Renal cortical epithelial cell (primary cell): ENCODE measurements at regions not wholly inside any gene's neighbourhood (a gene's known extent, or its start where the extent isn't known, plus 50 kb on each side); places are given as distances from the start of the nearest gene placed in this dataset.
A peak's percentile ranks its signal among the peaks of the same experiment; 100 is the strongest.

Experiments
- DNase-seq: peaks from one replicate; pipeline ENCODE4 v3.0.0-alpha.2; 2011; ENCODE audit warnings: low read depth

DNA sequence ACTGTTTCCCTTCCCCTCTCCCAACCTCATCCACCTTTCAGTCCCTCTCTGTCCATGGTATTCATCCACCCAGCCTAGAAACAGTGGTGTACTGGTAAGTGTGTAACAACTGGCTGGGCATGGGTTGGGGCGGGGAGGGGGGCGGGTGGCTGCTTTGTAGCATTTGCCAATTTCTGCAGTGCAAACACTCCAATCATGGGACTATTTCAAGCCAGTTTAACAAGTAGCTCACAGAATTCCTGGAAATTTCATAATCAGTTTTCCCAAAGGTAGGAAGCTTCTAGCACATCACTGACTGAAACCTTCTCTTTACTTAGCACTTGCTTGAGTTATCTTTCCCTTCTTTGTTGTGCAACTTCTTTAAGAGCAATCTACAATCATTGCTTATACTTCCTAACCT is 100.8 kb upstream of the WASF3 start:
- no peak for DNase-seq

DNA sequence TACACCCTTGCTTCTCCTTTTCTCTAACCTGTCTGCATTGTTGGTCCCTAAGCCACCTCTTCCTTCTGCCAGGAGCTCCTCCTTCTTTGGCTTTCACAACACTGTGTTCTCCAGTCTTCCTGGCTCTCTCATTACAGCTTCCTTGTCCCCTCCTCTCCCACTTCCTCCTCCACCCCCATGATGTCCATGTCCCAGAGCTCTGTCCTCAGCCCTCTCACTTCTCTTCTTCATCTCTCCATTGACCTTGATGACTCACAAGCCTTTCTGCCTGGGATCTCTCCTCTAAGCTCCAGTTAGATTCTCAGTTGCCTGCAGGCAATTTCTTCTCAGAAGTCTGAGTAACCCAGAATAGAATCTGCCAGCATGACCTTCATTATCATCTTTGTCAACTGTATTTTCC is 100.3 kb upstream of the WASF3 start:
- no peak for DNase-seq

DNA sequence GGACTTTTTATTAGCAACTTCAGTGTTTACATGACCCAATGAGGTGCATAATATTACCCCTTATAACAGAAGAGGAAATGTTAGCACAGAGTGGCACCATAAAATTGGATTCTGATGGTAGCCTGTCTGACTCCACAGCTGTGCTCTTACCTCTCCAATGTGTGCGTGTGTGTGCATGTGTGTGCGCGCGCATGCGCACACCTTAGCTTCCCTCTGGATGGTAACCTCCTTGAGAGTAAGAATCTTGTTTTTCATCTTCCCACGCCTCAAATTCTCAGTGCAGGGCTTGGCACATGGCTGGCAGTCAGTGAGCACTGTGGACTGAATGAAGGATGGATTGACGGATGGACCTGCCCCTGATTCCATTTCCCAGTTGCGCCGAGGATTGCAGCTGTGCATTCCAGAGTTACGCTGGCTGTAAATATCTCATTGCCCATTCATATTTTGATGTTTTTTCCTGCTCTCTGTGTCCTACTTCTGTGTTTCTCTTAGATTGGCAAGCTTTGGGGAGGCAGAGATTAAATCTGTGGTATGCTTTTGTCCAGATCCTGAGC is 99.2 kb upstream of the WASF3 start:
- no peak for DNase-seq

DNA sequence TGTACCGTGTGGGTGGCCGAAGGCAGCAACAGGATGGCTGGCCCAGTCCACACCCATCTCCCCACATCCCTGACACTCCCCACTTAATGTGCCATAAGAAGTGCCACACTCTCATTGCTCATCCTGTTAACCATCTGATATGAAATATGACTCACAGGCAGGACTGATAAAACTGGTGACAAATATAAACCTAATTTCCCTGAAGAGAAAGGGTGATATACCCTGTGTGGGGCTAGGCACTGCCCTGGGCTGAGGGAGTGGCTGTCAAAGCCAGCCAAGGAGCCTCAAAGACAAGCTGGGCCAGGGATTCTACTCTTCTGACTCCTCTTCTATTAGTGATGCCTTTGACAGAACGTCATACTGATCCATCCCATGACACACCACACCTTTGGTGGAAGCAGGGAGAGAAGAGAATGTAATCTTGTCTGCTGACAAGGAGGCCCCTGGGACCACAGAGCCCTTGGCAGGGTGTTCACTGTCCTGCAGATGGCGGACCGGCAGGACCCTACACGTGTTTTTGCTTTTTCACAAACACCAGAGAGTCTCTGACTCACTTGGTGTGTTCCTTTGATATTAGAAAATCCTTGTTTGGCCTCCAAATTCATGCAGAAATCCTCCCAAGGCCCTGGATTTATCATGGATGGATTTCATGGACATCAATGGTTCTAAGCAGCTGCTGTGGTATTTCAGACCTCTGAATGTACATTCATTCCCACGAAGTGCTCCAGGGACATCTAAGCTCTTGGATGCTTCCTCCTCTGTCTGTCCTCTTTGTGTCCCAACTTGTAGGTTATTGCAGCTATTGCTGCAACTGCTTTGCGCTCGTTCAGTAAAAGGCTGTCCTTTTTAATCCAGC is 98.0 kb upstream of the WASF3 start:
- no peak for DNase-seq

DNA sequence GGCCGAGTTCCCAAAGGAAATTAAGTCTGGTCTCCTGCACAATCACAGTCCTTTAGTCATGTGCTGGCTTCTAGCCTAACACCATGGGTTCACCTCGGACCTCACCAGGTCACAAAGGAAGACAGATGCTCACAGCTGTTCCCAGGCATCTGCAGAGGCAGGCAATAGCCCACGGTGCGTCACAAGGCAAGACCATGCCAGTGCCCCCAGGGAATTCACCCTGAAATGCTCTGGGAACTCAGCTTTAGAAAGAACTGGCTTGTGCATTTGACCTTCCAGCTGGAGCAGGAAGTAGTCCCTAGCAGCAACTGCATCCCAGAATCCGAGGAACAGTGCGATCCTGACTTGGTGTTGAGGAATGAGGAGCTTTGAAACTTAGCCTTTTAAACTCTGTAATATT is 96.8 kb upstream of the WASF3 start:
- no peak for DNase-seq

DNA sequence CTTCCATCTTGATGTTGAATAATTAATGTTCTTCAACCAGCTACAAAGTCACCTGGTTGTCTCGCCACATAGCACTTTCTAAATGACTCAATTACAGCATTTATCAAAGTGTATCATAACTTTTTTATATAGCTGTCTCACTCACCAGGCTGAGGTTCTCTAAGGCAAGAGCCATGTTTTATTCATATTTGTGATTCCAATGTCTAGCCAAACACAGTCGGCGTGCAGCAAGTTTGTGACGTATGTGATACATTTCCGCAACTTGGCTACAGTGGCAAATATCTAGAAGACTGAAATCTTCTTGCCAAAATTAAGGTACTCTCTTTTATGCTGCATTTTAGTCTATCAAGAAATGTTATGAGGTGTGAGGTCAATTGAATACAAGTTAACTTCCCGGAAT is 94.2 kb upstream of the WASF3 start:
- no peak for DNase-seq

DNA sequence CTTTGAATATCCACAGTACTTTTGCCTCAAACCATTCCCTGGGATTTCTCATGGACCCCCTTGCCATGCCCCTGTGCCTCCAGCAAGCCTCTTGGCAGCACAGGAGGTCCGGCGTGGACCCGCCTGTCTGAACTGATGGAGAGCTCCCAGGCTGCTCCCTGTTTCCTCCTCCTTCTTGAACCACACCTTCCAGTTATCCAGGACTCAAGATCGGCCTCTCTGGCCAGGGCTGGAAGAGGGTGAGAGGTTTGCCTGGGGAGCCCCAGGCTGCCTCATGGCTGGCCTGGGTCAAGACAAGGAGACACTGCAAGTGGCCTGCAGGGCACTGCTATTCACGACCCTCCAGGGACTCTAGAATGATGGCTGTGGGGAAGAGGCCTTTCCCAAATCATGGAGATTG is 93.6 kb upstream of the WASF3 start:
- no peak for DNase-seq

DNA sequence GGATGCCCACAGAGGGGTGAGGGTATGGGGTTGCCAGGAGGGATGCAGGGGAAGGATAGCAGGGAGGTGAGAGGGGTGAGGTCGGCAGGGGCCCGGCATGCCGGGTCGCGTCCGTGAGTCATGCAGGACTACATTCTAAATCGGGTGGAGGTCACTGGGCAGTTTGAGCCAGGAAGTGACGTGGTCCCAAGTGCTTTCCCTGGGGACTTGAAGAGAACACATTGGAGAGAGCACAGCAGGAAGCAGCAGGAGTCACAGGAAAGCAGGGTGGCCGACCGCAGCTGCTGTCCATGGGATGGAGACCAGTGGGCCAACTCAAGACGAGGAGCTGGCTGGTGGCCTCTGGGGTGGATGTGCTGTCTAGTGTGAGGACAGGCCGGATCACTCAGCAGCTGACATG is 92.0 kb upstream of the WASF3 start:
- DNase-seq, result no peak

DNA sequence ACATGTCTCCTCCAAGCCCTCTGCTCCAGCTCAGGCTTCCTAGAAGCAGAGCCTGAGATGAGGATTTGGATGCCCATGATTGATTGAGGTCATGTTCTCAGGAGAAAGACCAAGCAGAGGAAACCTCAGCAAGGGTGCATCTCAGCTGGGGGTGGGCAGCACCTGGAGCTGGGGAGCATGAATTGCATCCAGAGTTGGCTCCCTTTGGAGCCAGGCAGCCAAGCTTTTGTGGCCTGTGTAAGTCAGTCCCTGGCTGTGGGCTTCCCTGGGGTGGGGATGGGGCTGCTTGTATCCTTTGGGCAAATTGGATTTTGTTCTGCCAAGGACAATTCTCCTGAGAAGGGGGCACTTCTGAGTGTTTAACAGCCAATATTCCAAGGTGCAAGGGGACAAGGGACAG is 91.5 kb upstream of the WASF3 start:
- DNase-seq, result no peak

DNA sequence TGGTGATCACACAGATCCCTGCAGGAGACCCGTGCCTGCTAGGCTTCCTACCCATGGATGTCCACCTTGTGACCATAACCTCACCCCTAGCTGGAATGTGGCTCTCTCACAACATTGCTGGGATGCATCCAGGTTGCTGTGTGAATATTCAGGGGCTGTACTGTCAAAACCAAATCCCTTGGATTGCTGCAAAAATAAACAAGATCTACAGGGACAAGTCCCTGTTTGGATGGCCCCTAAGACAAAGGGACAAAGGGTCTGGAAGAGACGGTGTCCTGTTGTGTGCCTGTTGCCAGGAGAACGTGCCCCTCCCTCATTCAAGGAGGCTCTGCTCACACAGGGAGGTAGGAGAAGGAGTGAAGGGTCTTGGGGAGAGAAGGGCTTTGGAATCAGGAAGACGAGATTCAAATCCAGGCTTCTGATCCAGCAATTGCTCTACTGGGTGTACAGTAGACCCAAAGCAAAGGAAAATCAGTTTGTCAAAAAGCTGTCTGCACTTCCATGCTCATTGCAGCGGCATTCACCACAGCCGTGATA is 89.2 kb upstream of the WASF3 start:
- no peak for DNase-seq

DNA sequence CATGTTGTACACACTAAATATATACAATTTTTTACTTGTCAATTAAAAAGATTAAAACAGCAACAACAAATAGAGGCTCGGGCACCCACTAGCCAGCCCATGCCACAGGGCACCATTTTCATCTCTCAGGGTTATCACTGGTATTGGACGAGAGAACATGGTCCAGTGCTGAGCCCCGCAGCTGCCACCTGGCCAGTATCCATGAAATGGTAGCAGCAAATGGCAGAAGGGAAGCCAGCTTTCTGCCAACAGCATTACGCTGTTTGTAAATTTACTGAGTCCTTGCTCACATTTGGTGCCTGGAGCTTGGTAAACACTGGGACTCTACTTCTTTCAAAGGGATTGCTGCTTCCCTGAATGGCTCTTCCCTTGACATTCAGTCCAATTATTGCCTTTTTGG is 87.9 kb upstream of the WASF3 start:
- no peak for DNase-seq

DNA sequence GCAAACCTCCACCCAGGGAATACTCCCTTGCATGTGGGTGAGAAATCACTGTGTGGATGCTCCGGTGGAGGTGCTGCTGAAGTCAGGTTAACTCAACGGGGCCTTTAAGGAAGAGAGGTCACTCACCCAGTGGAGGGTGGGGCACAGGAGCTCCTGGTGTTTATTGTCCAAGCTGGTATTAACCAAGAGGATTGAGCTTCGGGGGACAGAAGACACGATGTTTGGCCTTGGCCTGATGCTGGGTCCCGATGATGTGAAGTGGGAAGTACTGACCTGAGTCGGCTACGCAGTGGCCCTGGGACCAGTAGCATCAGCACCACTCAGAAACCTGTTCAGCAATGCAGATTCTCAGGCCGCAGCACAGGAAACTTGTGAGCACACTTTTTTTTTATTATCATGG is 85.7 kb upstream of the WASF3 start:
- no peak for DNase-seq

DNA sequence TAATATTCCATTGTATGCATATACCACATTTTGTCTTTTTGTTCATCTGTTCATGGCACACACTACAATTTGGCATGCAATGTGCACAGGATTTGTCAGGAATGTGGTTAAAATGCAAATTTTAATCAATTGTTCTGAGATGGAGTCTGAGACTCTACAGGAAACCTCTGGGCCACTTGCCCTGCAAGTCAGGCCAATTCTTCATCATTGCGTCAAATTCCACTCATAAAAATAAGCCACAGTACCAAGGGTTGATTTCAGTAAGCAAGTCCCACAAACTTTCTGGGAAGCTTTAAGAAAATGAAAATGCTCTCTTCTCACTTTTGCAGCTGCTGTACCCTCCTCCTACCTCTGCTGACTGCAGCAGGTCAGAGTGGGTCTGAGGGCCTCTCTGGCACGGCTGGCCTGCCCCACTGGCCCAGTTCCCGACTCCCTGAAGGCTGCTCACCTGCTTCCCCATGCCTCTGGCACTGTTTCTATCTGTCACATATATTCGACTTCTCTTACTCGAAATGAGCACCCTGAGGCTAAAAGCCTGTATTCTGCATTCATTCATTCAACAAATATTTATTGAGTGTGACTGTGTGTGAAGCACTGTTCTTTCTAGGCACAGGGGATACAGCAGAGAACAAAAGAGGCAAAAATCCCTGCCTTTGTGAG is 83.8 kb upstream of the WASF3 start:
- DNase-seq, result no peak

DNA sequence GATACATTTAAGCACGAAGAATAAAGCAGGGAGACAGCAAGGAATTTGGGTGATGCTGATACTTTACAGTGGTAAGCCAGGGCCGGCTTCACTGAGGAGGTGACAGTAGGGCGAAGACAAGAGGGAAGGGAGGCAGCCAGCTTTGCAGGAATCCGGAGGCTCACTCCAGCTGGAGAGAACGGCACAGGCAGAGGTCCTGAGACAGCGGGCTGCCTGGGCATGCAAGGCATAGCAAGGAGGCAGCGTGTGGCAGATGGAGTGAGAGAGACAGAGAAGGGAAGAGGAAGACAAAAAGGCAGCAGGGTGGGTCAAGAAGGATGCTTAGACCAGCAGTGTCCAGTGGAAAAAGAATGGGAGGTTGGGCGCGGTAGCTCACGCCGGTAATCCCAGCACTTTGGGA is 83.2 kb upstream of the WASF3 start:
- DNase-seq, result no peak

DNA sequence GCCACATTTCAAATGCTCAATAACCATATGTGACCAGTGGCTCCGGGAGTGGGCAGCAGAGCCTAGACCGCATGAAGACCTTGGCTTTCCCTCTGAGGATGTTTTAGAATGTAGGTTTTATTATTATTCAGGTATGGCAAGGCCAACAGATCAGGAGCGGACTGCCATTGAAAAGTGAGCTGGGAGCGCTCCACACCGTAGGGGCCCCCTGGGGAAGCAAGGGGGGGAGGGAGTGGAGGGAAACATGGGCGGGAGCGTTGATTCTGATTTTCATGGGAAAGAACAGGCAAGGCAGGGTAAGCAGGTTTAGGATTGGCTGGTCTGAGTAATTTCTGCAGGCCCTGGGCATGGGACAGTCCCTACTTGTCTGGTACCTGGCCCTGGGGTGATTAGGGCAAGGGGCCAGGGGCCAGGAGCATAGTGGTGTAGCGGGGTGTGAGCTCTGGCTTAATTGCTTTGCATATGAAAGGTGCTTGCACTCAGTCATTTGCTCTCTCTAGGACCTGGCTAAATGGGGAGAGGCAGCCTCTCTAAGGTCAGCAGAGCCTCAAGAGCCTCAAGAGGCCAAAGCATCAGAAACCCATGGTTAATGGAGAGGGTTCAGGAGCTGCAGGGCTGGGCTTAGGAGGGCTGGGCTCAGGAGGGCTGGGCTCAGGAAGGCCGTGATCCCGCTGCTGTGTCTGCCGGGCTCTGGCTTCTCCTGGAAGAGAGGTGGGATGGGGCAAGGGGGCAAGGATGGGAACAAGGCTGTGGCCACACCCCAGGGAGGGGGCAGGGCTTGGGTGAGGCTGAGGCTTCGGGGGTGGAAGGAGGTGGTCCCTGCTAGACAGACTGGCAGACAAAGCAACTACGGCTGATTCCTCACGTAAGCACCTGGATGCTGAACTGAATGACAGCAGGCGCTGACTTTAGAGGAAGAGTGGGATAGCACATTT is 82.0 kb upstream of the WASF3 start:
- no peak for DNase-seq

DNA sequence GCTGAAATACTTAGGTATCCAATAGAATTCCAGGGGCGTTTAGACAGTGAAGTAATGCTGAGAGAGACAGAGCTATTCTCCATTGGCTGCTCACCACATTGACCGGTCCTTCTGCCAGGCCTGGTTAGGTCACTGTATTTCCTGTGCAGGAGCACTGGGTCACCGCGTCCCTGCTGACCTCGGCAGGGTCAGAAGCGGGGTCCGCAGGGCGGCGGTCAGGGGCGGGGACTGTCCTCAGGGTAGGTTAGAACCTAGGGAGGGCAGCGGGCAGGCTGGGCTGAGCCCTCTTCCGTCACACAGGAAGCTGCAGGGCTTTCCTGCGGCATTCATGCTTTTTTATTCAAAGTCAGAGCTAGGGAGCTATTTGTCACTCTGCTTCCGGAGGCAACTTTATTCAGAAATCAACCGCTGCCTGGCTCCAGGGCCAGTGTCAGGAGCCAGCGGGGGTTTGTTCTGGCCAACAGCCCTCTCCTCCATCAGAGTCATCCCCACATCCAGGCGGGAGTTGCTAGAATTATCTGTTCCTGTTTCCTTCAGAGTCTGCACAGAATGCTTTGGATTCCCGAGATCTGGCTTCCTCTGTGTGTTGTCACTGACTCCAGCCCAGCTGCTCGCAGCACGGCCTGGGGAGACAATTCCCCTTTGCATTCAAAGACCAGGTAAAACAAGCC is 81.2 kb upstream of the WASF3 start:
- DNase-seq, result no peak

DNA sequence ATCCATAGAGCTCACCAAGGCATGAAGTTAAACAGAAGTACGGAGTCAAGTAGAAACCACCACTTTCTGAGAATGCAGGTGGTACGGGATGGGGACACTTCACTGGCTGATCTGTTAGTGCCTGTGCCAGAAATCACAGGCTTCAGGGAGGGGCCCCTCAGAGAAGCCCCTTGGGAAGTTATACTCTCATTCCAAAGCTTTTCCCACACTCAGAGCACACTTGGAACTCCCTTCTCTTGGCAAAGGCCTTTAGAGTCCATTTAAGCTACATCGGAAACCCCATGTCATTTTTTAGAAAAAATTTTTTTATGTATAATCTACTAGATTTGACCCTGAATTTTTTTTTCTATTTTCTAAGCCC is 80.7 kb upstream of the WASF3 start:
- no peak for DNase-seq

DNA sequence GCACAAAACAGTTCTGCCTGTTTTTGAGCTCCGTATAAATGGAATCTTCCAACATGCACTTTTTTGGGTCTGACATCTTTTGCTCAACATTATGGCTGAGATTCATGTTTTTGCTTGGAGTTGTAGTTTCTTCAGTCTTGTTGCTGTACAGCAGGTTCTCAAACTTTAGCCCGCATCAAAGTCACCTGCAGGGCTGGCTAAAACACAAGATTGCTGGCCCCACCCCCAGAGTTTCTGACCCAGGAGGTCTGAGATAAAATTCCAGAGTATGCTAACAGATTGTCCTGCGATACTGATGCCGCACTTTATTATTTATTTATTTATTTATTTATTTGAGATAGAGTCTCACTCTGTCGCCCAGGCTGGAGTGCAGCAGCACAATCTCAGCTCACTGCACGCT is 79.8 kb upstream of the WASF3 start:
- DNase-seq, result no peak

DNA sequence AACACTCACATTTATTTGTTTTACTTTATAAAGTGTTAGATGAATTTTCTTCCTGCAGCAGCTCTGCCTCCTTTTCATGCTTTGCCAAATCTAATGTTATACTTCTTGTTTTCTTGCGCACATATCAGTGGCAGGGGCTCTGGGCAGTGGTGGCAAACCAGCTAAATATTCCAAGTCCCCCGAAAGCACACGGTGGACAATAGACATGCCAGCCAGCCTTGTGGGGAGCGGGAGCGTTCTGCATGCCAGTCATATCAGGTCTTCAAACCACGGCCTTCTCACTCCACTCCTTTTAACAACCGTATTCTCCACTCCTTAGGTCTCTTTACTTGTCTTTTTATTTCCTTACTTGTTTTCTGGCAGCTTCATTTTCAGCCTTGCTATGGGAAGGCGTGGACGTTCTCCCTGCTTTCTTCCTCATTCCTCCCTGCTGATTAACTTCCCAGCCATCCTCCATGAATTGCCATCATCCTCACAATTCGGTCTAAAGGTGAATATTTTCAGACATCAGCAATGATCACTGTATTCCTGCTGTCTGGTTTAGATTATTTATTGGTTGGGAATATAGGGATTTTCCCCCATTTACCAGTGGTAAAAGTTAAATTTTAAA is 77.1 kb upstream of the WASF3 start:
- peak; percentile 27 for DNase-seq

DNA sequence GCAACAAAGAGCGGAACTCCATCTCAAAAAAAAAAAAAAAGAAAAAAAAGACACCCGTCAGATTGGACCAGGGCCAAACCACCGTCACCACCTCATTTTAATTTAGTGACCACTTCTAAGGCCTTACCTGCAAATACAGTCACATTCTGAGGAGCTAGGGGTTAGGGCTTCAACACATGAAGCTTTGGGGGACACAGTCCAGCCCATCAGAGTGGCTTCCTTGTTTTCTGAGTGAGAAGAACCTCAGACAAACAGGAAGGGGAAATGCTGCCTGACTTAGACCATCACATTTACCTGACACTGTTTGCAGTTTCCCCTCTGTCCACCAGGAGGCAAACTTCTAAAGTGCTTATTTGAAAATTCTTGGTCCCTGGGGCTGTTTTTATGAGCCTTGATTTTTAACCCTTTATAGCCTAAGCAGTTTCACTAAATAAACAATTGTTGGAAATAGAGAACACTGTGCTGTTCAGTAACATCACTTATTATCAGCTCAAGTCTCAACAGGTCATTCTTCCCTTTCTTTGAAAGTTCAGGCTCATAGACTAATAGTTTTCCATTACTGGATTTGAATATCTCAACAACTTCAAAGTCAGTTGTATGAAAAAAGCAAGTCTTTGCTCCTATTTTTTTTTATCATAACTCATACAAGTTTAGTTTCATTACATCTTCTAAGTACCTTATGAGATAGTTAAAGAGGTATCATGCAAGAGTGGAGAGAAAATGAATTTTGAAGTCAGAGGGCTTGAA is 74.9 kb upstream of the WASF3 start:
- peak; percentile 63 for DNase-seq
